H9 (cell line): ENCODE measurements at regions not wholly inside any gene's neighbourhood (a gene's known extent, or its start where the extent isn't known, plus 50 kb on each side); places are given as distances from the start of the nearest gene placed in this dataset.

Experiments
- DNase-seq: peaks from one replicate; pipeline ENCODE4 v3.0.0-alpha.2; 2017
- H2AFZ ChIP-seq: one replicate; pipeline ENCODE4 v1.6.1; 2013; ENCODE audit warnings: mild to moderate bottlenecking, low read length, control low read depth, moderate library complexity
- H2AK5ac ChIP-seq: 2 replicates; pipeline ENCODE4 v1.6.1; 2013; ENCODE audit warnings: low read length, control low read depth, mixed read lengths; ENCODE audit not compliant: insufficient read length
- H2BK120ac ChIP-seq: one replicate; pipeline ENCODE4 v1.6.1; 2013; ENCODE audit warnings: low read depth, mild to moderate bottlenecking, low read length, control low read depth, inconsistent platforms; ENCODE audit not compliant: poor library complexity, severe bottlenecking
- H2BK12ac ChIP-seq: 2 replicates; pipeline ENCODE4 v1.6.1; 2013; ENCODE audit warnings: low read length, control low read depth, mixed read lengths, low read depth; ENCODE audit not compliant: insufficient read length
- H2BK15ac ChIP-seq: 2 replicates; pipeline ENCODE4 v1.6.1; 2013; ENCODE audit warnings: low read depth, low read length, control low read depth
- H2BK20ac ChIP-seq: one replicate; pipeline ENCODE4 v1.6.1; 2013; ENCODE audit warnings: low read depth, mild to moderate bottlenecking, low read length, control low read depth, inconsistent platforms; ENCODE audit not compliant: poor library complexity, severe bottlenecking
- H2BK5ac ChIP-seq: 2 replicates; pipeline ENCODE4 v1.6.1; 2013; ENCODE audit warnings: low read length, control low read depth, mixed read lengths; ENCODE audit not compliant: insufficient read length
- H3K14ac ChIP-seq: 2 replicates; pipeline ENCODE4 v1.6.1; 2013; ENCODE audit warnings: low read length, control low read depth; ENCODE audit not compliant: insufficient read depth
- H3K18ac ChIP-seq: 2 replicates; pipeline ENCODE4 v1.6.1; 2013; ENCODE audit warnings: low read depth, mild to moderate bottlenecking, mixed read lengths, low read length, control low read depth; ENCODE audit not compliant: insufficient read length
- H3K23ac ChIP-seq: 2 replicates; pipeline ENCODE4 v1.6.1; 2013; ENCODE audit warnings: low read length, control low read depth, mixed read lengths, low read depth; ENCODE audit not compliant: insufficient read length
- H3K23me2 ChIP-seq: 2 replicates; pipeline ENCODE4 v1.6.1; 2013; ENCODE audit warnings: low read depth, mild to moderate bottlenecking, mixed read lengths, low read length, control low read depth; ENCODE audit not compliant: insufficient read length, poor library complexity, severe bottlenecking
- H3K27ac ChIP-seq: 2 replicates; pipeline ENCODE4 v1.5.1; 2013; ENCODE audit warnings: low read length, control low read depth, mixed read lengths, low read depth; ENCODE audit not compliant: insufficient read length
- H3K27me3 ChIP-seq: 2 replicates; pipeline ENCODE4 v1.6.1; 2013; ENCODE audit warnings: low read length, control low read depth, inconsistent platforms; ENCODE audit not compliant: insufficient read depth
- H3K4ac ChIP-seq: 2 replicates; pipeline ENCODE4 v1.6.1; 2013; ENCODE audit warnings: low read depth, mild to moderate bottlenecking, control low read depth, inconsistent platforms, low read length, moderate library complexity
- H3K4me1 ChIP-seq: 2 replicates; pipeline ENCODE4 v1.6.1; 2013; ENCODE audit warnings: low read length, control low read depth, inconsistent platforms; ENCODE audit not compliant: insufficient read depth
- H3K4me2 ChIP-seq: 2 replicates; pipeline ENCODE4 v1.6.1; 2013; ENCODE audit warnings: low read length, control low read depth, mixed read lengths; ENCODE audit not compliant: insufficient read length, insufficient read depth
- H3K56ac ChIP-seq: 2 replicates; pipeline ENCODE4 v1.6.1; 2013; ENCODE audit warnings: low read depth, mild to moderate bottlenecking, mixed read lengths, low read length, control low read depth; ENCODE audit not compliant: insufficient read length
- H3K79me1 ChIP-seq: 2 replicates; pipeline ENCODE4 v1.6.1; 2013; ENCODE audit warnings: low read depth, mild to moderate bottlenecking, moderate library complexity, low read length, control low read depth, inconsistent platforms; ENCODE audit not compliant: insufficient read depth, poor library complexity, severe bottlenecking
- H3K79me2 ChIP-seq: 2 replicates; pipeline ENCODE4 v1.6.1; 2013; ENCODE audit warnings: low read length, control low read depth, inconsistent platforms; ENCODE audit not compliant: insufficient read depth
- H3K9ac ChIP-seq: 2 replicates; pipeline ENCODE4 v1.6.1; 2013; ENCODE audit warnings: low read length, control low read depth, mixed read lengths; ENCODE audit not compliant: insufficient read length; ENCODE audit errors: extremely low read depth
- H3K9me3 ChIP-seq: one replicate; pipeline ENCODE4 v1.6.1; 2013; ENCODE audit warnings: low read depth, low read length, inconsistent platforms; ENCODE audit not compliant: control insufficient read depth
- H3T11ph ChIP-seq: one replicate; pipeline ENCODE4 v1.6.1; 2013; ENCODE audit warnings: mild to moderate bottlenecking, low read length, control low read depth, inconsistent platforms
- H4K20me1 ChIP-seq: one replicate; pipeline ENCODE4 v1.6.1; 2013; ENCODE audit not compliant: control insufficient read depth, insufficient read length, insufficient read depth
- H4K5ac ChIP-seq: 2 replicates; pipeline ENCODE4 v1.6.1; 2013; ENCODE audit warnings: low read depth, mild to moderate bottlenecking, mixed read lengths, low read length, control low read depth; ENCODE audit not compliant: insufficient read length
- H4K8ac ChIP-seq: replicated peaks from 2 replicates; pipeline ENCODE4 v1.6.1; 2013; ENCODE audit warnings: low read length, control low read depth, mixed read lengths, low read depth; ENCODE audit not compliant: insufficient read length
- H4K91ac ChIP-seq: 2 replicates; pipeline ENCODE4 v1.6.1; 2013; ENCODE audit warnings: low read depth, mild to moderate bottlenecking, moderate library complexity, mixed read lengths, low read length, control low read depth; ENCODE audit not compliant: insufficient read length
- H3K27ac Mint-ChIP-seq, 3 experiments: 2 replicates in 2 of 3; 3 replicates in 1 of 3; pipeline ENCODE4 v1.8.0; 2020 to 2021; ENCODE audit warnings: mixed read lengths in 3 of 3, mild to moderate bottlenecking in 1 of 3, moderate library complexity in 1 of 3
- H3K27me3 Mint-ChIP-seq: 2 replicates; pipeline ENCODE4 v1.8.0; 2021; ENCODE audit warnings: low read depth, mild to moderate bottlenecking, moderate library complexity, mixed read lengths
- H3K36me3 Mint-ChIP-seq, 3 experiments: 2 replicates in 2 of 3; 3 replicates in 1 of 3; pipeline ENCODE4 v1.8.0; 2020 to 2021; ENCODE audit warnings: low read depth in 3 of 3, mixed read lengths in 3 of 3; ENCODE audit not compliant: insufficient read depth in 1 of 3
- H3K4me1 Mint-ChIP-seq, 2 experiments: 2 replicates each; pipeline ENCODE4 v1.8.0; 2020; ENCODE audit warnings: mixed read lengths in 2 of 2
- H3K4me3 Mint-ChIP-seq, 2 experiments: 2 replicates in 1 of 2; 3 replicates in 1 of 2; pipeline ENCODE4 v1.8.0; 2020 to 2021; ENCODE audit warnings: mild to moderate bottlenecking in 2 of 2, mixed read lengths in 2 of 2, moderate library complexity in 1 of 2
- H3K9me3 Mint-ChIP-seq, 2 experiments: 2 replicates in 1 of 2; 3 replicates in 1 of 2; pipeline ENCODE4 v1.8.0; 2020; ENCODE audit warnings: mild to moderate bottlenecking in 2 of 2, mixed read lengths in 2 of 2, moderate library complexity in 1 of 2
- CTCF ChIP-seq: fragments of 200-600 bp; sonication (generic); conservative IDR thresholded peaks from 3 replicates; pipeline ENCODE4 v1.8.0; 2021; ENCODE audit warnings: antibody characterized with exemption, mild to moderate bottlenecking
- WGBS: extraction: QIAGEN DNeasy Blood & Tissue Kit; methylation state at CpG from one replicate; pipeline ENCODE4 v1.1.7; 2013; ENCODE audit warnings: missing lambda C conversion rate, low lambda C conversion rate, mixed read lengths; ENCODE audit not compliant: insufficient read length; ENCODE audit errors: extremely low coverage; 5-methylcytosine and 5-hydroxymethylcytosine counted together

GRCh38 chr2:56049233-56049845 lies 125.8 kb upstream of the EFEMP1 start:
- no peak overlapping the region for H4K8ac ChIP-seq
- no peak overlapping the region for H2BK5ac ChIP-seq
- H3K9me3 ChIP-seq = no peaks in the 10 kb centered on the region
- H3T11ph ChIP-seq = no peak overlapping the region
- no peak overlapping the region for H2AK5ac ChIP-seq
- H3K4me2 ChIP-seq = no peak overlapping the region
- no peak overlapping the region for H3K4me3 Mint-ChIP-seq
- no peak overlapping the region for H3K14ac ChIP-seq
- no peaks in the 10 kb centered on the region for H3K9me3 Mint-ChIP-seq
- H3K27me3 ChIP-seq = no peaks in the 10 kb centered on the region
- no peaks in the 10 kb centered on the region for H4K20me1 ChIP-seq
- no peak overlapping the region for H3K9ac ChIP-seq
- no peak overlapping the region for H2BK12ac ChIP-seq
- H3K4me1 ChIP-seq = no peaks in the 10 kb centered on the region
- no peak overlapping the region for H4K5ac ChIP-seq
- no peak overlapping the region for H3K56ac ChIP-seq
- no peaks in the 10 kb centered on the region for H3K23me2 ChIP-seq
- H4K91ac ChIP-seq = no peak overlapping the region
- TF ChIP-seq CTCF = no peak
- H2BK20ac ChIP-seq = no peak overlapping the region
- peaks cover 1% of the 10 kb centered on the region; the same call in 1 of the 2 replicates for H3K27me3 Mint-ChIP-seq
- no peaks in the 10 kb centered on the region for H3K36me3 Mint-ChIP-seq
- H2AFZ ChIP-seq = no peak overlapping the region
- H3K18ac ChIP-seq = no peak overlapping the region
- DNase-seq = no peak
- H2BK120ac ChIP-seq = no peak overlapping the region
- H3K4me1 Mint-ChIP-seq = no peaks in the 10 kb centered on the region
- H3K79me1 ChIP-seq = no peaks in the 10 kb centered on the region
- no peaks in the 10 kb centered on the region for H3K79me2 ChIP-seq
- no CpG with 5 or more reads among the region's 10 CpGs for WGBS
- H3K27ac Mint-ChIP-seq = no peak overlapping the region
- H3K27ac ChIP-seq = no peak overlapping the region
- no peak overlapping the region for H3K4ac ChIP-seq
- H3K23ac ChIP-seq = no peak overlapping the region
- H2BK15ac ChIP-seq = no peak overlapping the region
